Gastrocnemius medialis (tissue), 4 donors: ENCODE measurements at regions not wholly inside any gene's neighbourhood (a gene's known extent, or its start where the extent isn't known, plus 50 kb on each side); places are given as distances from the start of the nearest gene placed in this dataset.

Experiments used
- POLR2A ChIP-seq, 2 donors: fragments of 450-650 bp; IDR thresholded peaks; one replicate each; pipeline ENCODE4 v1.6.1; 2017; ENCODE audit warnings: antibody characterized with exemption in 2 of 2, mild to moderate bottlenecking in 2 of 2, moderate library complexity in 2 of 2
- TF ChIP-seq, protein P1 (sequence below), 5 experiments: fragments of 450-650 bp in 3 of 5; fragments of 200-600 bp in 2 of 5; sonication (generic) in 2 of 5; IDR thresholded peaks in 4 of 5; conservative IDR thresholded peaks in 1 of 5; 1 replicate in 4 of 5; 2 replicates in 1 of 5; pipeline ENCODE4 v1.5.1; 2016 to 2019; ENCODE audit warnings: antibody characterized with exemption in 5 of 5, mild to moderate bottlenecking in 3 of 5, moderate library complexity in 3 of 5

GRCh38 chr16:54482892-54483574 is 196.4 kb upstream of the IRX3 start:
- TF ChIP-seq, protein P1, sequence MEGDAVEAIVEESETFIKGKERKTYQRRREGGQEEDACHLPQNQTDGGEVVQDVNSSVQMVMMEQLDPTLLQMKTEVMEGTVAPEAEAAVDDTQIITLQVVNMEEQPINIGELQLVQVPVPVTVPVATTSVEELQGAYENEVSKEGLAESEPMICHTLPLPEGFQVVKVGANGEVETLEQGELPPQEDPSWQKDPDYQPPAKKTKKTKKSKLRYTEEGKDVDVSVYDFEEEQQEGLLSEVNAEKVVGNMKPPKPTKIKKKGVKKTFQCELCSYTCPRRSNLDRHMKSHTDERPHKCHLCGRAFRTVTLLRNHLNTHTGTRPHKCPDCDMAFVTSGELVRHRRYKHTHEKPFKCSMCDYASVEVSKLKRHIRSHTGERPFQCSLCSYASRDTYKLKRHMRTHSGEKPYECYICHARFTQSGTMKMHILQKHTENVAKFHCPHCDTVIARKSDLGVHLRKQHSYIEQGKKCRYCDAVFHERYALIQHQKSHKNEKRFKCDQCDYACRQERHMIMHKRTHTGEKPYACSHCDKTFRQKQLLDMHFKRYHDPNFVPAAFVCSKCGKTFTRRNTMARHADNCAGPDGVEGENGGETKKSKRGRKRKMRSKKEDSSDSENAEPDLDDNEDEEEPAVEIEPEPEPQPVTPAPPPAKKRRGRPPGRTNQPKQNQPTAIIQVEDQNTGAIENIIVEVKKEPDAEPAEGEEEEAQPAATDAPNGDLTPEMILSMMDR (IDR thresholded peaks at IDR 0.05 in 4 of 5, conservative IDR thresholded peaks at IDR 0.05 in 1 of 5) = no peak
- TF ChIP-seq POLR2A (IDR thresholded peaks at IDR 0.05) = no peak
